Loucy (cell line): ENCODE measurements at regions not wholly inside any gene's neighbourhood (a gene's known extent, or its start where the extent isn't known, plus 50 kb on each side); places are given as distances from the start of the nearest gene placed in this dataset.

Source experiments
- H2AFZ ChIP-seq: fragments of 200-600 bp; sonication (generic); 2 replicates; pipeline ENCODE4 v1.6.0; 2016; ENCODE audit warnings: antibody characterized with exemption, mild to moderate bottlenecking, low read length, moderate library complexity
- H3F3A ChIP-seq: fragments of 200-600 bp; 2 replicates; pipeline ENCODE4 v1.6.0; 2016; ENCODE audit warnings: antibody characterized with exemption, low read depth, mild to moderate bottlenecking
- H3K27me3 ChIP-seq: fragments of 200-600 bp; sonication (generic); 2 replicates; pipeline ENCODE4 v1.6.1; 2014; ENCODE audit warnings: low read length, mild to moderate bottlenecking; ENCODE audit not compliant: insufficient read depth, poor library complexity, severe bottlenecking
- H3K36me3 ChIP-seq: fragments of 200-600 bp; sonication (generic); 2 replicates; pipeline ENCODE4 v1.6.1; 2016; ENCODE audit warnings: low read length; ENCODE audit not compliant: insufficient read depth
- H3K4me1 ChIP-seq: fragments of 200-600 bp; sonication (generic); 2 replicates; pipeline ENCODE4 v1.5.1; 2014; ENCODE audit warnings: low read length, mild to moderate bottlenecking; ENCODE audit not compliant: insufficient read depth, poor library complexity, severe bottlenecking
- H3K4me2 ChIP-seq: fragments of 200-600 bp; sonication (generic); 2 replicates; pipeline ENCODE4 v1.6.0; 2014; ENCODE audit warnings: antibody characterized with exemption, low read length, low read depth, mild to moderate bottlenecking; ENCODE audit not compliant: poor library complexity, severe bottlenecking
- H3K4me3 ChIP-seq: fragments of 200-600 bp; sonication (generic); 2 replicates; pipeline ENCODE4 v1.5.1; 2014; ENCODE audit warnings: low read length, mild to moderate bottlenecking, mixed read lengths; ENCODE audit not compliant: poor library complexity, severe bottlenecking
- H3K79me2 ChIP-seq: fragments of 200-600 bp; sonication (generic); 2 replicates; pipeline ENCODE4 v1.6.1; 2014; ENCODE audit warnings: low read length; ENCODE audit not compliant: insufficient read depth
- H3K9ac ChIP-seq: fragments of 200-600 bp; sonication (generic); 2 replicates; pipeline ENCODE4 v1.6.0; 2014; ENCODE audit warnings: mild to moderate bottlenecking, low read depth, low read length, moderate library complexity; ENCODE audit not compliant: poor library complexity, severe bottlenecking
- H3K9me2 ChIP-seq: fragments of 200-600 bp; sonication (generic); replicated peaks from 2 replicates; pipeline ENCODE4 v1.6.1; 2016; ENCODE audit warnings: low read depth, low read length, mixed read lengths
- H3K9me3 ChIP-seq: fragments of 200-600 bp; sonication (generic); 2 replicates; pipeline ENCODE4 v1.6.1; 2014; ENCODE audit warnings: mild to moderate bottlenecking, antibody characterized with exemption, low read length, low read depth; ENCODE audit not compliant: insufficient read depth
- H4K20me1 ChIP-seq: fragments of 200-600 bp; sonication (generic); 2 replicates; pipeline ENCODE4 v1.6.0; 2014; ENCODE audit warnings: antibody characterized with exemption, low read length, mild to moderate bottlenecking; ENCODE audit not compliant: insufficient read depth, poor library complexity, severe bottlenecking
- CTCF ChIP-seq: fragments of 200-600 bp; sonication (generic); conservative IDR thresholded peaks from 2 replicates; pipeline ENCODE4 v1.5.1; 2014; ENCODE audit warnings: mild to moderate bottlenecking, antibody characterized with exemption, low read length
- EZH2phosphoT487 ChIP-seq: fragments of 200-600 bp; IDR thresholded peaks from 2 replicates; pipeline ENCODE4 v1.6.1; 2018; ENCODE audit warnings: antibody characterized with exemption, mild to moderate bottlenecking, moderate library complexity, borderline replicate concordance

GRCh38 chr5:87170799-87171198, 96.9 kb upstream of the RASA1 start:
- Histone ChIP-seq H3K79me2 (no peaks in the 10 kb centered on the region), H3K4me2 (no peak overlapping the region), H3K9me3 (peaks cover 2% of the 10 kb centered on the region; the same call in 1 of the 2 replicates), H3K27me3 (no peaks in the 10 kb centered on the region), H3K4me3 (no peak overlapping the region), H4K20me1 (no peaks in the 10 kb centered on the region), H3K9ac (no peak overlapping the region), H2AFZ (no peak overlapping the region), H3K36me3 (no peaks in the 10 kb centered on the region), H3K4me1 (peaks cover 8% of the 10 kb centered on the region), H3K9me2 (no peaks in the 10 kb centered on the region), H3F3A (no peaks in the 10 kb centered on the region)
- TF ChIP-seq EZH2phosphoT487 = no peak
- TF ChIP-seq CTCF = no peak

DNA sequence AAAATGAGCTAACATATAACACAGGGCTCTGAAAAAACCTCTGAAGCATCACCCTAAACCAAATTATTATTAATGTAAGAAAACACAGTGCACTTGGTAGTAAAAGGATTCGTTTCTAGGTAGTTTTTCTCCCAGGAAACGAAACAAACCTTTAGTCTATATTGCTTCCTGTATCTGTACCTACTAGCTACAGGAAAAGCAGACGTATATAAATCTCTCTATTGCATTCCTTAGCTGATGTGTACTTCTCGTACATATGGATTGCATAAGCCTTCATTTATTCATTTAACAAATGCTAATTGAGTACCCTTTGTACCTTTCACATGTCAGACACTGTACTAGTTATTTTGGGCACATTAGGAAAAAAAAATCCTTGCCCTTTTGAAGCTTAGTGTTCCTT, 85.0 kb upstream of the RASA1 start:
- Histone ChIP-seq H3K36me3 (no peaks in the 10 kb centered on the region), H3K4me3 (no peak overlapping the region), H2AFZ (peak overlapping the region; percentile 7; the same call in 1 of the 2 replicates), H3K9me3 (no peaks in the 10 kb centered on the region), H3K4me2 (peak overlapping the region; percentile 15), H3K4me1 (peaks cover 32% of the 10 kb centered on the region), H3K9ac (no peak overlapping the region), H3K9me2 (no peaks in the 10 kb centered on the region), H3K79me2 (no peaks in the 10 kb centered on the region), H3F3A (no peaks in the 10 kb centered on the region), H3K27me3 (no peaks in the 10 kb centered on the region), H4K20me1 (no peaks in the 10 kb centered on the region)
- no peak for TF ChIP-seq EZH2phosphoT487
- no peak for TF ChIP-seq CTCF

DNA sequence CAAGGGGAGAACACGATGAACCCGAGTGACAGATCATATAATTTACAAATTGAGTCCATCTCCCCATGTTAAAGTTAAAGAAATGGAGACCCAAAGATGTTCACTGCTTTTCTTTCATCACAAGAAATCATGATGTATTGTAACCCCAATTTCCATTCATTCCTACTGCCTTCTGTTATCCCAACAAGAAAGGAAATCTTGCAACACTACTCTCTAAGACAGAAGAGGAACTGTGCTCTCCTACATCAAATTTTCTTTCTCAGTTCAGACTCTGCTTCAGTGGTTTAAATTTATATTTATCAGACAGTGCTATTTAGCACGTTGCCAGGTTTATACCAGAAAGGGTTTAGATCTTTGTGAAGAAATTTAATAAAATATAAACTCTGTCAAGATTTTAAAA, 83.8 kb upstream of the RASA1 start:
- no peak overlapping the region for H3K9ac ChIP-seq
- no peaks in the 10 kb centered on the region for H3F3A ChIP-seq
- no peaks in the 10 kb centered on the region for H3K27me3 ChIP-seq
- H3K36me3 ChIP-seq = no peaks in the 10 kb centered on the region
- H4K20me1 ChIP-seq = no peaks in the 10 kb centered on the region
- no peaks in the 10 kb centered on the region for H3K9me2 ChIP-seq
- H3K4me2 ChIP-seq = no peak overlapping the region
- H3K4me1 ChIP-seq = peaks cover 32% of the 10 kb centered on the region
- H3K4me3 ChIP-seq = no peak overlapping the region
- TF ChIP-seq CTCF = no peak
- TF ChIP-seq EZH2phosphoT487 = no peak
- H3K79me2 ChIP-seq = no peaks in the 10 kb centered on the region
- no peaks in the 10 kb centered on the region for H3K9me3 ChIP-seq
- H2AFZ ChIP-seq = no peak overlapping the region
